ENCODE measurements at regions not wholly inside any gene's neighbourhood (a gene's known extent, or its start where the extent isn't known, plus 50 kb on each side); places are given as distances from the start of the nearest gene placed in this dataset.

DNA sequence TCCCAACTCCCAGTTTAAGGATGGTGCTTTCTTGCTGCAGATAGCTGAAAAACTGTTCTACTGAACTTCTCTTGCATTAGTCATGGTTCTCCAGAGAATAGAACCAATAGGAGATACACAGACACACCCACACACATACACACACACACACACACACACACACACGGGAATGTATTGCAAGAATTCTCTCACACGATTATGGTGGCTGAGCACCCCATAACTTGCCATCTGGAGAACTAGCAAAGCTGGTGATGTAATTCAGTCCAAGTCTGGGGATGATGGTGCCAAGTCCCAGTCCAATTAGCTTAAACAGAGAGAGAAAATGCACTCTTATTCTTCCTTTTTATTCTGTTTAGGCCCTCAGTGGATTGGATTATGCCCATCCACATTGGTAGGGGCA is 643.9 kb downstream of the DIAPH3 start:
- TF ChIP-seq CTCF (conservative IDR thresholded peaks at IDR 0.05) (no peak), EZH2 (IDR thresholded peaks at IDR 0.05; ENCODE audit: low read depth) (no peak)
